M059J (cell line): ENCODE measurements at regions not wholly inside any gene's neighbourhood (a gene's known extent, or its start where the extent isn't known, plus 50 kb on each side); places are given as distances from the start of the nearest gene placed in this dataset.
A peak's percentile ranks its signal among the peaks of the same experiment; 100 is the strongest.

Experiments used
- DNase-seq: peaks from one replicate; pipeline ENCODE4 v3.0.0-alpha.2; 2012; ENCODE audit warnings: low read depth

DNA sequence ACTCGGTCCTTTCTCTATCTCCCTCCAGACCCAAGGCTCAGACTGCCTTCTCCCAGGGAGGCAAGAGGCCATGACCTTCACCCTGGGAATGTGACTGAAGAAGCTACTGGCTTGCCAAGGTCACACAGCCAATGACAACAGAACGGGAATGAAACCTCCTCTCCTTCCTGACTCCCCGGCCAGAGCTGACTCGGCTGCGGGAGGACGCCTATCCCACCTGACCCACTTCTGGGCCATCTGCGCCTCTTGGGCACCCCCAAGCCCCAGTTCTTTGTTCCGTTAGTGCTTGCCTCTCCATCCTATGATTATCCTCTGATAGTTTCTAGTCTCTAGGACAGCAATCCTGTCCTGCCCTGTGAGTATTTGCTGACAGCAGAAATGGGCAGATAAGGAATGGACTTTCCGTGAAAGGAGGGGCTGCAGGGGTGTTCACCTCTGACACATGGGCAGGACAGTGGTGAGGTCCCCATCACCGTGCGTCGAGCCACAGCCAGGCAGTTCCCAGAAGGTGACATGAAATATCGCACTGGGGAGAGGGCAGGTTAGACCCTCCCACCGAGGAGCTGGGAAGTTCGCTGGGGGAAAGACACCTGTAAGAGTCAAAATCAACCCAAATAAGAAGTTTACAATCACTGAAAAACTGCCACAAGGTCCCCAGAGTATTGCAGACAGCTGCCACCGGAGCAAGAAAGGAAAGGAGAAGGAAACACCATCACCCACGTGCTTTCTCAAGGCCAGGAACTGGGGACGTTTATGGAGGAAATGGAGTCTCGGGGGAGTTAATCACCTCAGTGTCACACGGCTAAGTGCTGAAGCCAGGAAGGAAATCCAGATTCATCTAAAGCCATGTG, 63.0 kb downstream of the INSIG1 start:
- no peak for DNase-seq

DNA sequence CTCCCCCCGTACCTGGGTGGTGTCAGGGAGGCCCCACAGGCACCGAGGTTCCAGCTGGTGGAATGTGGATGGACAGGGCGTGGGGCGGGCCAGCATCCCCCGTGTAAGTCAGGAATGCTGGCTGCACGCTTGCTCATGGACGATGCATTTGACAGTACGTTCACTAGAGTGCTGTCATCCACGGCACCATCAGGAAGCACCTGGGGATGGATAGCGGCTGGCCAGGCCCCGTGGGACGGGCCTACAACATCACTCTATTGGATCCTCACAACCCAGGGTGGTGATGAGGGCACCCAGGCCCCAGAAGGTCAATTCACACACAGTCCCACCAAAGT, 63.6 kb downstream of the INSIG1 start:
- DNase-seq = no peak

DNA sequence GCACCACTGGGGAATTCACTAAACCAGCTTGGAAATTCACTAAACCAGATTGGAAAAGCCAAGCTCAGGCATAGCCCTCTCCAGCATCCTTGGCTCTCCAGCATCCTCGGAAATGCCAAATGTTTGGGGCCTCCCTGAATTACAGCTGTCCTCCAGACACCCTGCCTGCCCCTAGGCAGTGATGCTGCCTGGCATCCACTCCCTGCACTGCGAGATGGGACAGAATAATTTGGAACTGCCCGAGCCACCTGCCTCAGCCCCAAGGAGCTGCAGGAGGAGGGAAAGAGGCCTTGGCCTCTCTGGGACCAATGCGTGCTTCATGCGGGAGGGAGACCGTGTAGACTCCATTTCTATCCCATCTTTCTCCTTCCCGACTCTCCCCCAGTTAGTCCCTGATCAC, 64.3 kb downstream of the INSIG1 start:
- no peak for DNase-seq

DNA sequence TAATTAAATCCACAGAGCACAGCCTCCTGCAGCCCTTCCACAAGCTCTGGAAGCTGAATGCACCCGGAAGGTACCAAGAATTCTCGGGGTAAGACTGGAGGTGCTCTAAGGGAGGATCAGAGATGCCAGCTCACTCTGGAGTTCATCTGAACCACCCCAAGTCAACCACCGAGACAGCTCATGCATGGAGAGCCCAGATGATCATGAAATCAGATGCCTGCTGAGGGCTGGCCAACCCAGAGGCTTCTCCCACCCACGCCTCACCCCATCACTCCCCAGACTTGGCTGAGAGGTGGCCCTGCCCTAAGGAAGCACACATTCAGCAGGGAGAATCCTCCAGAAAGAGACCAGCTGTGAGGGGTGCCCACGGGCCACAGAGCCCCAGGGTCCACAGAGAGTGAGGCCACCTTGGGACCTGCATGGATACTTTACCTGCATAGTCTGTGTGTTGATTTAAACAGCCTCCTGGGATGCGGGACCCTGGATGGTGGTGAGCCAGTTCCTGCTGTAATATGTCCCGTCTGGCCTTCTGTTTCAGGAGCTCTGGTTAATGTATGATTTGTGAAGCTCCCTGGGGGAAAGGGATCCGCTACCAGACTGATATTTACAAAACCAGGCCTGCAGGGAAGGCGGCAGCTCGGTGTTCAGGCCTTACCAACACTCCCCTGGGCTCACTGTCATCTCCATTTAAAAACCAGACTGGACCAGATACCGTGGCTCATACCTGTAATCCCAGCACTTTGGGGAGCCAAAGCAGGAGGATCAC, 64.9 kb downstream of the INSIG1 start:
- no peak for DNase-seq

DNA sequence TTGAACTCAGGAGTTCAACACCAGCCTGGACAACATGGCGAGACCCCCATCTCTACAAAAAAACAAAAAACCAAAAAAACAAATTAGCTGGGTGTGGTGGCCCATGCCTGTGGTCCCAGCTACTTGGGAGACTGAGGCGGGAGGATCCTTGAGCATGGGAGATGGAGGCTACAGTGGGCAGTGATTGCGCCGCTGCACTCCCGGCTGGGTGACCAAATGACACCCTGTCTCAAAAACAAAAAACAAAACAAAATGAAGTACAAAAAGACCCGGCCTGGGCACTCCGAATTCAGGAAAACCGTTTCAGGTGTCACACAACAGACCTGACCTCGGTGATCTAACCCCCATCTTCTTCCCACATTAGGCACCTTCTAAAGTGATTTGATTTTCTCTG, 65.5 kb downstream of the INSIG1 start:
- DNase-seq = no peak

DNA sequence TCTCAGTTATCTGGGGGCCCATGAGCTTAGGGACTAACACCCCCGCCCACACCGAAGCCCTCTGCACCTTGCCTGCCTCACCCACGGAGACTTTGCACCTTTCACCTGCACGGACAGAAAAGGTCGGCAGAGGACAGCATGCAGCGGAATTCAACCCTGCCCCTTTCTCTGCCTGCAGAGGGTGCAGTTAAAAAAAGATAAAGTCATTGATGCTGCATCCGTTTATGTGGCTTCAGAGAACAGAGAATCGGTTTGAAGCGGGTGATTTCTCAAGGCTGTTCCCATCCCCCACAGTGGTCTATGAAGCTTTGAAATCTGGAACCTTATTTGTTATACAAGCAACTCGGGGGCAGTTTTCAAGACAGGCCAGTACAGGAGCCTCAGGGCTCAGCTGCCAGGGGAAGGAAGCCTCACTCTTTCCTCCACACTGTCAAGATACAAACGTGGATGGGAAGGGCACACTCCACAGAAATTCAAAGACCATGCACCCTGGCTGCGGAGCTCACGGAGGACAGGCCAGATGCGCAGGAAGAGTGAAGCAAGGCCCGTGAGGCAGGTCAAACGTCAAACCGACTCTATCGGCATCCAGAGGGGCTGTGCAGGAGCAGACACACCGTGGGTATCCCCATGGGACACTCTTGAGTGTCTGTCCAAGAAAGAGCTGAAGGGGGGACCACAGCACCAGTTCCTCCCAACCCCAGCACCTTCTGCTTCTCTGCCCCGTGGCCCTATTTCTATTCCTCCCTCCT, 66.3 kb downstream of the INSIG1 start:
- no peak for DNase-seq

DNA sequence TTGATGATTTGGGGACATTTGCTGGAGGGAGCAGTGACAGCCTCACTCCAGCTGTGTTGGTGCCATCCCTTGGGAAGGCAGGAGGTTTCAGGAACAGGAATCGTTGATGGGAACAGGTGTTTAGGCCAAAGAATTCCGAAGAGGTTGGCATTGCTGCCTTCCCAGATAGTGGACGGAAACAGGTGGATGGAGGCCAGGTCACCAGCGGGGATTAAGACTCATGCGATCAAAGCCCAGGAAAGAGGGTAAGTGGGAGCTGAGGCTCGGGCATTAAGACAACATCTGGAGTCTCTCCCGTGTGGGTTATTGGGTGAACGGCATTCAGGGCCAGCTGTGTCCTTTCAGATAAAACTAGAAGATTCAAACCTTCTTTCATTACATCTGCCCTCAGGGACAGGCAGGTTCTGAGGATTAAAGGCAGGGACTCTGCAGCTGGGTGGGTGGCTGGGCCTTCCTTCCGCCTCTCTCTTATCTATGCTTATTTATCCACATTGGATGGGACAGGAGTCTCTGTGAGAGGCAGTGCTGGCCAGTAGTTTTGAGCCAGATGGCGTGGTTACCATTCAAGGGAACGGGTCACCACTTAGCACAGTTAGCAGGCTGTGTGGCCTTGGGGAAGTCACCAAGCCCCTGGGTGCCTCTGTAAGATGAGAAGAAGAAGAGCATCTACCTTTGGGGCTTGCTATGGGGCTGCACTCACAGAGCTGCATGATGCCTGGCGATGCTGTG, 67.6 kb downstream of the INSIG1 start:
- DNase-seq = no peak

DNA sequence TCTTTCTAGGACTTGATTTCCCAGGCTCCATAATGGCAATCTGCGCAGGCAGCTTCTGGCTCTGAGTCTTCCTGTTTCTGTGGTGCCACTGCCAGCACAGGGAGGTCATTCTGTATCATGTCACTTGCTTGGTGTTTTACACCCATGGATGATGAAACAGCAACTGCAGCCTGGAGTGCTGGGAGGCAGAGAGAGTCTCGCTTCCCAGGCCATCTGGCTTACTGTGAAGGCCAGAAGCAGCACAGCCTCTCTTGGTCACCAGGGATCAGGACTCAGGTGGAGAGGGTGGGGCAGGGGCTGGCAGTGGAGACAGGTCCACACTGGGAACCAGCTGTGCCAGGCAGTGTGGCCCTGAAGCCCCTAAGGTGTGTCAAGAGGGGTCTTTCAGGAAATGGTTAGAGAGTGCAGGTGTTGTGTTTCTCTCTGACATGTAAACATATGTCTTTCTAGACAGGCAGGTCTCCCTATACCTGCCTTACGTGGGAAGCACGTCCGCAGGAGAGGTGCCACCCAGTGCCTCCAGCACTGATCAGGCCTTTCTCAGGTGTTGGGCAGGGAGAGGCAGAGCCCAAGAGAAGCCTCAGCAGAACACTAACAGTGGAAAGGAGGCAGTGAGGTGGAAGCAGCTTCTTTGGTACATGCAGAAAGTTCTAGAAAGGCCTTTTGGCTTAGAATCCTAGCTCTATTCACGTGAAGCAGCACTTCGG, 71.4 kb downstream of the INSIG1 start:
- DNase-seq = no peak

DNA sequence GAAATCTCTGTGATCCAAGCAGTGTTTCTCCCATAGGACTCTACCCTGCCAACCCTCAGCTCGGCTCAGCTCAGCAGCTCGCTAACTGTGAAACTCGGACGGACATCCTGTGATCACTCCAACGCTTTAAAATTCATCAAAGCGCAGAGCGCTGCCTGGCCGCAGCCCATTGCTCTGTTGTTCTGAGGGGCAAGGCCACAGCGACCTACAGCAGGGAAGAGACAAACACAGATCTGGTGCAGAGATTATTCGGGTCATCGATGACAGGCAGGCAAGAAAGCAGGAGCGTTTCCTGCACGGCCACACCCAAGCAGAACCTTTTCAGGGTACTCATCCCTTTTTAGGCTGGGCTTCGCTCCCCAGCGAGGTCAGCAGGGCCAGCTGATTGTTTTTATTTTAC, 72.1 kb downstream of the INSIG1 start:
- no peak for DNase-seq

DNA sequence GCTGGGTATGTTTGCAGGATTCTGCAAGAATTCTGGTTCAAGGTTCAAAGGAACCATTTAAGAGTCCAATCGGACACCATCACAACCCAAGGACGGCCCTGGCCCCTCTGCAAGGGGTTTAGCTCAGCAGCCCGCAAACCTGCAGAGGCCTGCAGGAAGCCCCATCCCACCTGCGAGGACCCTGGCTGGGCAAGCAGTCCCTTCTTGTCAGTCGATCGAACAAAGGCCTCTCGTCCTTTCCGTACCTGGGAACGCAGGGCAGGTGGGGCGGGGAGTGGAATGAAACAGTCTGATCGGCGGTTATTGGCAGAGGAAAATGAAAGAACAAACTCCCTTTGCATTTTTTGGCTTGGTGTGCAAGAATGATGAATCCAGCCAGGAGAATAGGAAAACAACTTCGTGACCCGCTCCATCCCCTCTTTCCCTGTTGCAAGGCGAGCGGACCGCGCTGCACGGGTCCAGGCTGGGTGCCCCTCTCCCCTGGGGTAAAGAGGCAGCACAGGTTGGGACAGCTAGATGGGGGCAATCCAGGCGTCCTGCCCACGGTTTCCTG, 73.7 kb downstream of the INSIG1 start:
- no peak for DNase-seq

DNA sequence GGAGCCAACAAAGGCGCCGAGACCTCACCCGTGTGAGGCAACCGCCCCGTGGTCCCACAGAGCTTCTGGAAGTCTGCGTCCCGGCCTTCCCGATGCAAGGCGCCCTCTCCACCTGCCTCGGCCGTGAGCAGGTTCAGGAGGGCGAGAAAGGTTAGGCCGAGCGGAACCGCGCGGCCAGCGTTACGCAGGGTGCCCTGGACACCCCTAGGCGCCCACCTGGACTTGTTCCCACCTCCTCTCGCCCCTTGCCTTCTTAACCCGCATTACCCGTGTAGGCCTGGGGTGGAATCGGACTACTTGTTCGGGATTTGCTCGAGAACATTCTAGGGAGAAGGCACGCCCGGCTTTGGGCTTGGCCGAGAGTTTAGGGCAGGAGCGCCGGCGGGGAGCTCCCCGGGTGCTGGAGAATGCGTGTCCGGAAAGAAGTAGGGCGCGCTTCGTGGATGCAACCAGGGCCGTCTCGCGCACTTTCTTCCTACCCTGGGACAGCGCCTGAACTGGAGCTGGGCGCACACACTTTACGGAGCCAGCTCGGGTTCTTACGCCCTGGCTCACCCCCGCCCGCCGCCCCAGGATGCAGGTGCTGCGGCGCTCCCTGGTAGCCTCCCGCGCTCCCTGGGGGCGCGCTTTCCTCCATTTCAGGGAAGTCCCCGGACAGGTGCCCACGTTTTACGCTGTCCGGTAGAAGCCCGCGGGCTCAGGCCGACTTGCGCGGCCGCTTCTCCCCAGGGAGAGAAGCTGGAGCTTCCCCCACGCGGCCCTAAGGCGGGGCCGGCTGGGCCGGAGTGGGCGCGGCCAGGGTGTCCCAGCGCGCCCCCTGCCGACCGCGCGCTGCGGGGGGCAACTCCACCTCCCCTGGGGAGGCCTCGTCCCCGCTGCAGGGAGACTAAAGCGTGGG, 74.5 kb downstream of the INSIG1 start:
- no peak for DNase-seq

DNA sequence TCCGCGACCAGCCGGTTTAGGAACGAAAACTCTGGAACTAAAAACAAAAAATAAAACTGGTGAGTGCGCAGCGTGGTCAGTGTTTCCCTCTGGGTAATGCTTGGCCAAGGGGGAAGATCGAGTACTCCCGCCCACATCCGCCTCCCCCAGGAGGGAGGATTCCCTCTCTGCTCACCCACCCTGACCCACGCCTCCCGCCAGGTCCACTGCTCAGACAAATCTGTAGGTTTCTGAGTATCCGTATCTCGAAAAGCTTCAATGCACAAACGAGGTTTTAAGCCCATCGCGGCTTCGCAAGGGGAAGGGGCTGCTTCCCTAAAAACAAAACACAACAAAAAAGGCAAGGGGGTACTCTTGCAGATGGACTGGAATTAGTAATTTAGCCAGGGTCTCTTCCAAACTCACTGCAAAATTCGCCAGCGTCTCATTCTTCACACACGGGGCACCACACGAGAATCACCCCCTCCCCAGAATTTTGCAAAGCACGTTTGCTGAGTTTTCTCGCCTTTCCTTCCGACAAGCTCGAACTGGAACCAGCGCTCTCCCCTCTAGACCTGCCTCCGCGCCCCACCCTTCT, 75.2 kb downstream of the INSIG1 start:
- no peak for DNase-seq

DNA sequence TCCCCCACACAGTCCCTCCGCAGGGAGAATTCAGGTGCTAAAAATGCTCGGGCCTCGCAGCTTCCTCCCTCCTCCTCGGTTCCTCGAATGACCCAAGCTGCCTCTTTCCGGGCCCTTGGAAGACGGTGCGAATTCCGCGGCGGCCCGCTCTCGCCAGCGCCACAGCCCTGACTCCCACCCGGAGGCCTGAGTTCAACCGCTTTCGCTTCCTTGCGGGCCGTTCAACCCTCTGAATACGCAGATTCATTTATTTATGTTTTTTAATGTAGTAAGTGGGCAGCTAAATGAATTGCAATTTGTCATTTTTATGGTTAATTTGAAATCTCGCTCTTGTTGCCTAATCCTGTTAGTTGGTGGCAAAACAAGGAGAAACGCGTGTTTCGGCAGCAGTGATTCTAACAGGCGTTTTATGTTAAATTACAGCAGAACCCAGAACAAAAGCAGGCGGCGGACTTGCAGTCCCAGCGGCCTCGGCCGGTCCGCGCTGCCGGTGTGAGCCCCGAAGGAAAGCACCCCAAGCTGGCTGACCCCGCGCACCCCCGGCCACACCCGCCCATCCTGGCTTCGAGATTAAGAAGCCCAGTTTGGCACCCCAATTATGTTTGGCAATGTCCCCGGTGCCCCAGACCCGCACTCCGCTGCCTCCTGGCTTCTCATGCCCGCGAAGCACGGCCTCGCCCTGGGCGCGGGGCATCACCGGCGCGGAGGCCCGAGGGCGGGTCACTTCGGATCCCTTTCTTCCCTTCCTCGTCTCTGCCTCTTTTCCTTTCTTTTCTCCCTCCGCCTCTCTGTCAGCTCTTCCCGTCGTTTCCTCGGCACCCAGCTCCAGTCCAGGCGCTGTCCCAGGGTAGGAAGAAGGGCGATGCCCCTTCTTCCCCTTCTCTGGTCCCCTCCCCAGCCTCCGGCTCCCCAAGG, 75.9 kb downstream of the INSIG1 start:
- no peak for DNase-seq

DNA sequence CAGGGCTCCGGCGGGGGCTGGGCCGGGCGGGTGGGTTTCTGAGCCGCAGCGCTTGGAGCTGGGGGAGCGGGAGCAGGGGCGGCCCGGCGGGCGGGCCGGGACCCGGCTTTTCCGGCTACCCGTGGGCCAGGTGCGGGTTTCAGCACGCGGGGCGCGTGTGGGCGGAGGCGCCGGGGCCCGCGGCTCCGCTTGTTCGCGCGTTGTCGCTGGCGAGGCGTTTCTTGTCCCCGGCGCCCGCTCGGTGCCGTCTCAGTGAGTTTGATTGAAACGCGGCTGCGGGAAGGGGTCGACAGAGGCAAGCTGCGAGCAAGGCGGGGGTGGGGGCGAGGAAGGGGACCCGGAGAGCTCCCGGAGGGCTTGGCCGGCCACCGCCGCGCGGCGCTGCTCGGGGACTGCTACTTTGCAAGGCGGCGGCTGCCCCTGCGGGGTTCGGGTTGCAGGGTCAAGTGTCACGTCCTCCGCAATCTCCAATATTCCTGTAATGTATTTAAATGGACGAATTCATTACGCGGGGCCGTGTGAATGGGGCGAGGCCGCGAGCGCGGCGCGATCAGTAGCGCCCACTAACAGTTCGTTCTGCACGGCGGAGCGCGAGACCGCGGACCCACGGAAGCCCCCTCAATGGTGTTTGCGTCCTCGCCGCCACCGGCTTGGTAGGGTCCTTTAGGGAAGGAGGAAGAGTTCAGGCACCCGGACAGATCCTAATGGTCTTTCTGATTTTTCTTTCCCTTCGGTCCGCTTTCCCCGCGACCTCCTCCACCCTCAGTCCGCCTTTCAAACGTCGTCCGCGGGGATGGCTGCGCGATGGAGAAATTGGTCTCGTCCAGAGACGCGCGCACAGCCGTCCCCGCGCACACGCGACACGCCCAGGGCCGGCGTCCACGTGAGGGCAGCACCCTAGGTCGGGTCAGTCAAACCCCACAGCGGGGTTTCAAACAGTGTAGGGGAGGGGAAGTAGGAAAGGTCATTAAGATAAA, 76.9 kb downstream of the INSIG1 start:
- no peak for DNase-seq

DNA sequence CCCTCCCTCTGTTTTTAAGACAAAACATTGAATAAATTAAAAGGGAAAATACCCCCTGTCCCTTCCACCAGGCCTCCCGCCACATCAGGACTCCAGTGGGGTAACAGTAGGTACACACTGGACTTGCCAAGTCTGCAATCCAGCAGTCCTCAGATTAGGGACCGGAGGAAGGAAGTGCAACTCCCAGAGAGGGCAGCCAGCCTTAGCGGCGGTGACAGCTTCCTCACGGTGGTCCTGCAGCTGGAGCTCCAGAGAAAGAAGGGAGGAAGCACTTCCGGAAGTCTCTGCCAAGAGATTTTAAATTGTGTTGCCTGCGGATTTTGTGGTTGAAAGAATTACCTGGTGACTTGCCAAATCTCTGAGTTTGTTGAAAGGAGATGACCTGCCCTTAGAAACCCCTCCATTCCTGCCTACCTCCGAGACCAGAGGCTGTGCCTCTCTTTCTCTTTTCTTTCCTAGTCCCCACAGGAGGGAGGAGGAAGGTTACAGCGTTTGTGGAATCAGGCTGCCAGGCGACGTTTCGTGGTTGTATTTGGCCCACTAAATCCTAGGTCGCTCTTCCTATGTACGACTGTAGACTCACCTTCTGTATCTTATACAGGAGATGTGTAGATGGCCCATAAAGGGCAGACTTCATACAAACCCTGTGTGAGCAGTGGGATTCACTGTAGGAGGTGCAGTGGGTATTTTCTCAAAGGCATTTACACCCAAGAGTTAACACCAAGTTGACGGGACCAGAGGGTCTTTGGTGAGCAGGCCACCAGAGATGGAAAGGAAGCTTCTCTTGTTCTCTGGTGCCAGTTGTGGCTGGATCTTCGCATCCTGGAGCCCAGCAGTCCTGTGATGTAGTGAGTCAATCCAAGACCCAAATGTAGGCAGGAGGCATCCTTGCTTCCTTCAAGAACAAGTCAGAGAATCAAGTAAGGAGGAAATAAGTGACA, 77.9 kb downstream of the INSIG1 start:
- peak; percentile 52 for DNase-seq
